ENCODE measurements at regions not wholly inside any gene's neighbourhood (a gene's known extent, or its start where the extent isn't known, plus 50 kb on each side); places are given as distances from the start of the nearest gene placed in this dataset.

- TF ChIP-seq EZH2 (IDR thresholded peaks at IDR 0.05; ENCODE audit: insufficient read depth, poor library complexity, severe bottlenecking) (no peak), EZH2phosphoT487 (IDR thresholded peaks at IDR 0.05; ENCODE audit: insufficient read depth, low read depth) (no peak)
Measured at GRCh38 chr2:12953596-12953995, 236.9 kb downstream of the TRIB2 start.

Data from GM23248 (cell line).